ENCODE measurements at regions not wholly inside any gene's neighbourhood (a gene's known extent, or its start where the extent isn't known, plus 50 kb on each side); places are given as distances from the start of the nearest gene placed in this dataset.

DNA sequence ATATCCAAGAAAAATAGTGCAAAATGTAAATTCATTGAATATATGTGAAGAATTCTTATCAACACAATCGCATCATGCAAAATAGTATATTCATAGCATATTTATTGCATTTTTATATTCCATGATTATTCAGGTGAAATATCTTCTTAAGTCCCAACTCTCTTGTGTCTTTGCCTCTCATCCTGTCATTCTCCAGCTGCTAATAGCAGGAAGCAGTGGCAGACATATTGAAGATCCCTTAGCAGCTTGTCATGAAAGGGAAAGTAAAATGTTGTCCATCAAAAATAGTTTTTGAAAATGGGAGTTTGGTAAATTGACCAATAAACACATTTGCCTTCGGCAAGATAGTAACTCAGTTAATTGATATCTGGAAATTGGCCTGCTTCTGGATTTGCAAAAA lies 265.3 kb upstream of the TGFBR2 start:
- no peak for DNase-seq

DNA sequence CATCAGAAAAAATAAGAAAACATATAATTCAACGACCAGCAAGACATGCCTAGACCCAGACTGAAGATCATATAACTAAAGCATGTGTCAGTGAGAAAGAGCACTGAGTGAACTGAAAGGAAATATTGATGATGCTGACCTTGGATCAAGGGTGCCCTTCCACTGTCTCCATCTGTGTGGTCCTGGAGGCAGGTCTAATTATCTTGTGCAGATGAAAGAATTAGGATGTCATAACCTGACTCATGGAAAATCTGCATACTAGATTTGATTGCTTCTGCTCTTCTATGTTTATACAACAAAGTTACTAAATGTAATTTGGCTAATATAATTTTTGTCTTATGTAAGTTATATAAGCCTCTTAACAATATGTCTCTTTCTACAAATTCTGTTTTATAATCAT lies 264.6 kb upstream of the TGFBR2 start:
- DNase-seq, result peak; percentile 62

DNA sequence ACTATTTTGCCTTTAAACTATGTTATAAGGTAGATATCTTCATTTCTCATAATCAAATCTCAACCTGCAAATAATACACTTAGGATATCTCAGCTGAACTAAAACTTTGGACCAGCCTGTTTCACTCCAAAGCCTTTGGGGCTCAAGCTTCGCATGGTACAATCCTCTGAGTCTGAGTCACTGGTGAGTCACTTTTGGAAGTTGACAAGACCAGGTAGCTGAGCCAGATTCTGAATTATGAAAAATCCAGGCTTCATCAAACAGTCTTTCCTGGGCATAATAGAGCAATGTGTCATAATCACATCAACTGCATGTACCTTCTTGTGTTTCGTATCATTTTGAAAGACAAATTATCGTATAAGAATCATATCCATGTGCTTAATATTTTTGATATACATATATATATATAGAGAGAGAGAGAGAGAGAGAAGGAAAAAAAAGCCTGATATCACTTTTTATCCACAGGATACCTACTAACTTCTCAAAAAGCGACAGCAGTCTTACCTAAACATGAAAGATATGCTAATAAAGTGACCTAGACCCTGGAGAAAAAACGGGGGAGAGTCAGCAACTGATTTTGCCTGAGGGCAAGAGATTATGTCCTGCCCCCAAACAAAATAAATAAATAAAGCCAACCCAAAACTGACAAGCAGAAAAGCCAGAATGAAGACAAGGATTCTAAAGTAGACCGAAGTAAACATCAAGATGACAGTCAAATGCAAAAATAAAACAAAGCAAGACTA lies 263.9 kb upstream of the TGFBR2 start:
- peak; percentile 98 for DNase-seq

DNA sequence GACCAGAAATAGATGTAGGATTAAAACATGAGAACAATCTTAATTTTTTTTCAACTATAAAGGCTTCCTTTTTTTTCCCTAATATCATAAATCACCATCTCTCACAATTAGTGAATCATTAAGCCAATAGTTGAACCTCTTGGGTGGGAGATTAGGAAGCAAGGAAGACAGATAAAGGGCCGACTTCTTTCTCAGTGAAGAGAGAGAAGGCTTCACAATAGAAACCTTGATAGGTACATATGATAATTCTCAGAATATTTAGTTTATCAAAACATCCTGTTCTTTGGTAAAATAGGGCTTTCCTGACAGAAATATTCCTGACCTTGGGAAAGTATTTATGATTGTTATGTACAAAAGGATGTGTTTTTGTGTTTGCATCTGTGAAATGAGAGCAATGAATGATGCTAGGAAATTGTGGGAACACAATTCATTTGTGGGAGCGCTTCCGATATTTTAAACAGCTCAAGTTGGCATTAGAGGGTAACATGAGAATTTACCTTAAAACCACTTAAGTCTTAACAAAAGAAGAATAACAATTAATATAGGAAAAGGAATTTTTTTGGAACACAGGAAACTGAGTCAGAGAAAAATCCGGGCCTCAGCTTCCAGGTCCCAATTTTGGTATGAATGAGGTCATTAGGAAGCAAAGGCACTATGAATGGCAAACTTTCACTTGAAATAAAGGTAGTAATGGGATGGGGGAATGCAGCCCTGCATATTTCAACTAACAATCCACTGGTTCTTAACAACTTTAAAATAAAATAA lies 263.2 kb upstream of the TGFBR2 start:
- DNase-seq, result no peak

DNA sequence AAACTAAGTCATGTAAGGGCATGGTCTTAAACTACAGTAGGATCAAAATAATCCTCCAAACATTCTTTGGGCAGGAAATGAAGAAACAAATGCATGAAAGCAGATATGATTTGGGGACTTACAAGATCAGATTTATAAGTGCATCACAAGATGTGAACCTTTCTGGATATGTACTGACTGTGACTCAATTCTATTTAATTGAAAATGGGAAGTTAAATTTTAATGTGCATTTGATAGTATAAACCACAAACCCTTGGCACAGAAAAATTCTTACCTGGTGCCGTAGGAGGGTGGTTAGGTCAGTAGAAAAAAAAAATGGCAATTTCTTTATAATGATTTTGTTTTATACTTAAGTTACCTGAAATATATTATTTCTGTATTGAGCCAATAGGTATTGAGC lies 262.5 kb upstream of the TGFBR2 start:
- DNase-seq, result no peak

DNA sequence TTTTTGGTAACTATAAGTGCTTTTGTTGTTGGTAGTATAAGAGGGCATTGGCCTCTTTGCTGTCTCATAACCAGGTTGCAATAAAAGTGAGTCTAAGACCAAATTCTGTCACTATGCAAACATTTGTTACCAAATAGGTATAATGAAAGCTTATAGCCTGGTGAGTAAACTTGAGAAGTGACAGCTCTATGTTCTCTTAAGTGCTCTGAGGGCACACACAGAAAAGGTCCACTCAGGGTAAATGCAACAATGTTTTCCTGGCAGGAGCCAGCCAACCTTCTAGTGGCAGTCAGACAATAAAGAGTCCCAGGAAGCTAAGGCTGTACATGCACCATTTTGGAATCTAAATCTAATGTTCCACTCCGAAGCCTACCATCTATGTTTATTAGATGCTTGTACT lies 262.1 kb upstream of the TGFBR2 start:
- DNase-seq, result no peak

DNA sequence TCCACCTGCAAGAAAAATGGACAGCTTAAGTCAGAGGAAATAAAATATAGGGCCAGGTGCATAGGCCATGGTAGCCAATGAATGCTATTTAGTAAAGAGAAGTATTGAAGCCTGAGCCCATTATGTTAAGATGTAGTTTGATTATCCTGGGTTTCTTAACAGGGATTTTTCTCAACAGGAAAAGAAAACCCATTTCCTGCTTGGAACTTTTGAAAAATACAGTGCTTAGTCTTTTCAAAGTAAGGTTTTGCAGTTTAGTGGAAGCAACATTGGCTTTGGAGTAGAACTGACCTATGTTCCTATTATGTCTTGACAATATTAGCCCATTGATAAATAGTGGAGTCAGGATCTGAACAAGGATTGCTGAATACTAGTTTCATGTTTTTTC lies 259.5 kb upstream of the TGFBR2 start:
- DNase-seq, result no peak

DNA sequence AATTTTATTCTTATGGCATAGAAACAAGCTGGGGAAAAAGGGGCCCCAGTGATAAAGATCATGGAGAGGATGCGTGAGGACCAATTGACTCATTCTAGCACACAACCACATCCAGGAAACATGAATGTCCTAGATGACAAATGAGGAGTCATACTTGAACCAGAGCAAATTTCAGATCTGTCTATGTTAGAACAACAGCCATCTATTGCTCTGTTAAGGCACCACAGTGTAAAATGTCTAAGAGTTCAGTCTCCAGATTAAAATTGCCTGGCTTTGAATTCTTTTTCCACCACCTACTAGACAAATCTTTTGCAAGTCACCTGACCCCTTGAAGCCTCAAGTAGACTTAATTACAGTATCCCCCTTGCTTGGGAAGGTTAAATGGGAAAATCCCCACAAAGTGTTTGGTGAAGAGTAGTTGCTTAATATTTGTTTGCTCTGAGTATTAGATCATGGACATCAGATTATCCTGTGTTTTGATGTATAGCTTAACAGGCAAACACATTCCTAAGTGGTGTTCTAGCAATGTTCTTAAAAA lies 258.7 kb upstream of the TGFBR2 start:
- peak; percentile 97 for DNase-seq

DNA sequence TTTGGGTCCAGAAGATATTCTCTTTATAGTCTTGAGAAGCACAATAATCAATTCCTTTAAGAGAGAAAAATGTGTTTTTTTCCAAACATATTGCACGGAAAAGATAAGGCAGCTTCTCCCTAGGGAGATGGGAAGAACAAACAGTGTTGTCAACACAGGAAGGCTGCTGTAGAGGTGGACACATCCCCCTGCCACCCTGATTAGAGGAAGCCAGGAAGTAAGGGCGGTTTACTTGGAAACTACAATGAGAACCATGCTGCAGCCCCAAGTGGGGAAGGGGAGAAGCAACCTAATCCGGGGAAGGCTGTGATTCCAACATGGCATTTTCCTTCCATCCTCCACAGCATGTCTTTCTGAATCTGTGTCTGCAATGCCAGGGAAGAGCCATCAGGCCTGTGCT lies 256.9 kb upstream of the TGFBR2 start:
- DNase-seq, result no peak

DNA sequence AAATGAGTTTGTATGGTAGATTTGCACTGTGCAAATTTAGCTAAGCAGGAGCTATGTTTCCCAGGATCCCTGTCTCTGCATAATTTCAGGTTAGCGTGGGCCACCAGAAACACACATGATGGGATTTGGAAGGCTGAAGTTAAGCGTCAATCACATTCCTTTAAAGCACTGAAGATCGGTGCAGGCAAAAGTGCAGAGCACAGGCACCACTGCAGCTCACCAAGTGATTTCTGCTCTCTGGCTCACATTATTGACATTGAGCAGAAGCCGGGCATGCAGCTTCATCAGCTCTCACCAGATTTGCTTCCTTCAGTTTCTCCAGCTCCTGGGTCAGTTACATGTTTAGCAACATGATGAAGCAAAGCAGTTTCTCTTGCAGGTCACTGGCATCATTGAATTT lies 256.4 kb upstream of the TGFBR2 start:
- no peak for DNase-seq

DNA sequence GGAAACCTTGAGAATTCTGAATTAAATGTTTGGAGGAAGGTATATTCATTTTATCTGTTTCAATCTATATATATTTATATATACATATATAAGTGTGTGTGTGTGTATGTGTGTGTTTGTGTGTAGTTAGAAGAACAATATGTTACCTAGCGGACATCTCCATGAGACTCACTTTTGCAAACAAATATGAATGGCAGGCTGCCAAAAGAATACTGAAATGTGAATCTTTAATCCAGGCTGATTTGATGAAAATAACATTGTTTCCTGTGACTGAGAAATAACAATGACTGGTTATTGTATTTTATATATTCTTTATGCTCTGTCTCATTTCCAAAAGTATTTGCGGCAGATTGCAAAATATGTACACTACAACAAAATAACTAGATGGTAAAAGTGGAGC lies 255.5 kb upstream of the TGFBR2 start:
- no peak for DNase-seq

DNA sequence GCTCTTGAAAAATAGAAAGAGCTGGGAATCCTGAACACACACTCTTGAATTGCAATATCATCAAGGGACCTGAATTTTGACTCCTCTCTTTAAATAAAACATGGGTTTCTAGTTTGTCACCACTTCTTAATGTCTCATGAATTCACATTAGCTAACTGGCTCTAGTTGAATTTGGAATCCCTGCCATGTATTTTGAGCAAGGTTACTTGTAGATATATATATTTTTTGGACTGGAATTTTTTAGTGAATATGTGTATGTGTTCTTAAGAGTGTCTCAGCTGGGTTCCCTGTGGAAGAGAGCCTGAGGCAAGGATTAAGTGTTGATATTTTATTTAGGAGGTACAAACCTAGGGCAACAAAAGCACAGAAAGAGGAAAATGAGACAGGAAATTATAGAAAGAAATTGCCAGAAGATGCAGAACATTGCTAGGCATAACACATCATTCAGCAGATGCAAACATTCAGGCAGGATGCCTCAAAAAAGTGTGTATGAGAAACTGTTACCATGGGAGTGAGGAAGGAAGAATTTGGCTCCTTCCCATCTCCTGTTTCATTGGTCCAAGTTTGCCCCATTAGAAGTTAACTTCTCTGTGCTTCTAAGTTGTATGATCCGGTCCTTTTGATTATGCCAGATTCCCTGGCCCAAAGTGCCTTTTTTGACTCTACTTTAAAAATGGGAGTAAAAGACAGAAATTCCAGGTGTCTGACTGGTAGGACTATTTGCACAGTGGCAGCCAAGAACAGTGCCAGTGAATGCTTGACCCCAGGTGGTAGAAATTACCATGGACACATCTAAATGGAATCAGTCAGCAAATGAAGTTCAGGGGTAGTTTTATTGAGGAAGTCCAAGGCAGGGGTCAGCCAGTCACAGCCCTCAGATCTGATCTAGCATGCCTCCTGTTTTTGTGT lies 253.7 kb upstream of the TGFBR2 start:
- no peak for DNase-seq

DNA sequence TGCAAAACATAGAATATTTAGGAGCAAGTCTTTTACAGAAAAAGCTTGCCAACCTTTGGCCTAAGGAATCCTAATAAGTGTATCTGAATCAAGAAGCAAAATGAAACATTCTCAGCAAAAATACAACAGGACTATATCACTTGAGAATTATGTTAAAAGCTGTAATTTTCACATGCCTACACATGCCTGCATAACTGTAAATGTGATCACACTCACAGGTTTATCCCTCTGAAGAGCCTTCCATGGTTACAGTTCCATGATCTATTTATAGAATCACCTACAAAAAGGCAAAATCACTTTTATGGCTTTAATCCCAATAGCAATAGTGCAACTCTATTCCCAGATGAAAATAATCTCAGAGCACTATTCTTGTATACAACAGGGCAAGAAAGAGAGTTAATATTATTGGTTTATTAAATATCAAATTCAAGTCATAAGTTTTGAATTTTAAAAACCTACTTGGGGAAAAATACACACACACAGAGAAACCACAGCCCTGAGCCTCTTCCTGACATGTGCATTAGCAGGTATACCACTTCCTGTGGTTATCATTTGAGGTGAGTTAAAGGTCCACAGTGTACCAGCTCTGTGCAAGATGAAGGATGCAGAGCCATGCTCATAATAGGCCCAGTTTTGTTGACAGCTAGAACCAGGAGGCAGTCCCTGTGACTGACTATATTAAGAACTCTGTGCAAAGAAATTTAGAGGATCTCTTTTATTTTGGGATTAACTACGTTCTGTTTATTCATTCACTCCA lies 252.5 kb upstream of the TGFBR2 start:
- no peak for DNase-seq

DNA sequence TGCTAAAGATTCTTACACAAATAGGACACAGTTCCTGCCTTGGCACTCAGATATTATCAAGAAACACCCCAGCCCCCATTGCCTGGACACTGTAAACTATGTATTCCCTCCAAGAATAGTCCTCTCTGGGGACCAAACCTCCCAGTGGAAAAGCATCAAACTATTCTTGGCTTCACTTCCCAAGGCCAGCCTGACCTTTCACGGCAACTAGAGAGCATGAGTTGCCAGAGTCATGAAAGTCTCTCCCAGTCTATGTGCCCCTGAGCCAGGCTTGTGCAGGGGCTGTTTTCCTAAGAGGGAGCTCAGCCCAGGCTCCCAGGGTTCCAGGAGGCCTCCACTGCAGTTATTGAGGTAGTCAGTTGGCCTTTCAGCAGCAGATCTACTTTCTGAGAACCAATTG lies 251.9 kb upstream of the TGFBR2 start:
- no peak for DNase-seq

DNA sequence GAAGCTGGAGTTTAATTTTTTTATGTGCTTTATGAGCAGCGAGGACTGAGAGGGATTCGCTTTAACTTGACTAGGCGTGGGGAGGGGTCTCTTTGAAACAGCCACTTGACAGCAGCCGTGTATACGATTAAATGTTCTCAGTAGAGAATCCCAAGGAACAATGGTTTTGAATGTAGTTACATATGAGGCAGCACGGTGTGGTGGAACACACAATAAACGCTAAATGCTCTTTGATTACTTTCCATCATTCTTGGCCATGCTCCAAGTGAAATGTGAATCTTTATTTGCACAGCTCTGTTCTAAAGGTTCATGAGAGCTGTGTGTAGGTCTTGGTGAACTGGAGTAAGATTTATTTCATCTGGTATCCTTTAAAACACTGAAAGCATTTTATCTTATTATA lies 251.4 kb upstream of the TGFBR2 start:
- DNase-seq, result no peak

DNA sequence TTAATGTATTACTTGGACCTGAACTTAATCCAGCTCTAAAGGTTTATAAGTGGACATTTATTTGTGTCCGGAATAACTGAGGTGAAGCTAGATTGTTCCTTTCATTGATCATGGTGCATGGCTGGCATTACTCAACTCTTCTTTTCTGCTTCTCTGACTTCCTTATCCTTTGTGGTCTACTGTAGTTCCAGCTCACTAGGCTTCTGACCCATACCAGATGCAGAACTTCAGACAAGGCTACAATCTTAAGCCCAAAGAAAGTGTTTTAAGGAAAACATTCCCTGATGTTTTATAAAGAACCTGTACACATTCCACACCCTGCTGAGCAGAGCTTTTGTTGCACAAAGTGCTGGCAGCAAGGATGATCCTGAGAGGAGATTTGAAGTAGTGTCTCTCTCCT lies 250.8 kb upstream of the TGFBR2 start:
- no peak for DNase-seq

DNA sequence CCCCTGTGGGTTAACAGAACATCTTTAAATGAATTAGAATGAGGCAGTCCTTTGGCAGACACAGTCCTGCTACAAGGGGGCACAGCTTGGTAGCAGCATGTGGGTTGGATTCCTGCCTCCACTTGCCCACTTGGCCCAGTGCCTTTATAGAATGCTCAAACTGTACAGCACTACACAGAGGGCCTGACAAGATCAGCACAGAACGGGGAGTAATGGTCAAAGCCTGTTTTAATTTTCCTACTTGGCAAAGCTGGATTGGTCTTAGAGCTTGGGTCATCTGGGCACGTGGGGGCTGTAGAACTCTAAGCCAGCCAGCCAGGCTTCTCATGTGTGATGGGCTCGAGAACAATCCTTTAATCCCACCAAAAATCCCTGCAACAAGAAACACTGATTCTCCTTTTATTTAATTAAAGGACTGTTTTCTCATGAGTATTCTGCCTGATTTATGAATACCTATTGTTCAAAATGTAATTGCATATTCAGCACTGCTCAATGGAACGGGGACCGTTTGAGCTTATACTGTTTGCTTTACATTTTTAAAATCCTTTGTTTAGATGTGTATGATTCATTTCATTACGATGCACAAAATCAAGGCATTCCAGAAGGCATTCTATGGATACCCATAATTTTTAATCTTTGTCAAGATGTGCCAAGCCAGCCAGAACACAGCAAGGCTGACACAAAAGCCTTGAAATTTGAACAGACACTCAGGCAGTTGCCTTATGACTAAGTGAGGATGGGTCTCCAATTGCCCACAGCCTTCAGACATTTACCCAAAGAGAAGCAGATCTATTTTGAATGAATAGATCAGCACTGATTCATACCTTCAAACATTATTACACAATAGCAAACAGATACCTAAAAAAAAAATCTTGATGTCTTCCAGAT lies 249.3 kb upstream of the TGFBR2 start:
- peak; percentile 80 for DNase-seq

DNA sequence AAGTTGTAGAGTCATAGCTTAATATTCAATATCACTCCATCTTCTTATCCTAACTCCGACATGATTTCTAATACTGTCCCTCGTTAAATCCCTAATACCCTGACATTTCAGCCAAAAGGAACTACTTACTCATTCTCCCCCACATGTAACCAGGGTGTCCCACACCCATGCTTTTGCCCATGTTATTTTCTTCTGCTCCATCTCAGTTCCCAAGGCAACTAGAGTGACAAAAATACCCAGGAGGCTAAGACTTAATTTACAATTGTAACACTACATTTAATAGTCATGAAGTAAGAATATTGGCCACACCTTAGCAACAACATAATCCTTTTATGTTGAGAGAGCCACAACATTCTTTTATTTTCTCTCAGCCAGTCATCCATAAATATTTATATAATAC lies 248.5 kb upstream of the TGFBR2 start:
- no peak for DNase-seq

DNA sequence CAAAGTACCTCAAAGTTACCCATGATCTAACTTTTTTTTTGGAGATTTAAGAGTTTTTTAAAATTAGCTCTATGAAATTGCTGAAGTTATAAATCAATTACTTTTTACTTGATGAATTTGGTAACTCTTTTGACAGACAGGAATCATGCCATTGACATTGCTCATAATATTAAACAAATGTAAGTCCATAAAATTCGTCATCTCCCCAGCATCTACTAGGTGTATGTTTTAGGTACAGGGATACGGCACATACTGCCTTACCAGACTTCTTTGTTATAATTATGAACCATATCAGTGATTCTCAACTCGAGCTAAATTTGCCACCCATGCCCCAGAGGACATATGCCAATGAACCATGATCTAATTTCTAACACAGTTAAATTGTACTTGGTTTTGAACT lies 247.5 kb upstream of the TGFBR2 start:
- no peak for DNase-seq

DNA sequence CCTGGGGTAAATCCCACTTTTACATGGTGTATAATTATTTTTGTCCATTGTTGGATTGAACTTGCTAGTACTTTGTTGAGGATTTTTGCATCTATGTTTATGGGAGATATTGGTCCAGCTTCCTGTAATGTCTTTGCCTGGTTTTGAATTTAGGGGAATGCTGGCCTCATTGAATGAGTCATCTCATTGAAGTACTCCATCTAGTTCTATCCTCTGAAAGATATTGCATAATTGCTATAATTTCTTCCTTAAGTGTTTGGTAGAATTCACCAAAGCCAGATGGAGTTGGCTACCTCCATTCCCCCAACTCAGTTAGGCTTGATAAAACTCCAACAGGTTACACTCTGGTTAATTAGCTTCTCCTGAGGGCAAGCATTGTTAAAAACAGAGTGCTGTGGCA lies 237.4 kb upstream of the TGFBR2 start:
- peak; percentile 80 for DNase-seq

DNA sequence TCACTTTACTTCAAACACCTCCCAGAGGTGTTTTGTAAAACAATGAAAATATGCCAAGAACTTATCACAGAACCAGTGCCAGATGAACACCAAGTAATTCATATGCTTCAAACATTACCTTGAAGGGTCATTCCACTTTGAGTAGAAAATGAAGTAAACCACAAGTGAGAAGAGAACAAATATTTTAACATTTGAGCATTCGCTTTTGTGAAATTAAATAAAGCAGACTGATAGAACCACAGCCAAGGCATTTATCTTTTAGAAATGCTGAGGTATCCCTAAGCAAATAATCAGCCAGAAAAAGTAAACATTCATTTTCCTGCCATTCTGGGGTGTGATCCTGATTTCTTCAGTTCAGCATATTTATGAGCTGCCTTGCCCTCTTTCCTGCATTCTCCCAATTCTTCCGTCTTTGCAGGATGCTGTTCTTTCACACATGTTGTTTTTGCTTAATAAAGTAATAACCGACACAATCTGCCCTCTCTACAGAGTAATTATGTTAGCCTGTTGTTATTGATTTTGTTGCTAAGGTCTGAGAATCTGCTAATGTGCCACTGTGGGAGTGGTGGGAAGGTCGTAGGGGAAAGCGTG lies 235.6 kb upstream of the TGFBR2 start:
- peak; percentile 64 for DNase-seq
